HL-60/S4 (cell line): ENCODE measurements at regions not wholly inside any gene's neighbourhood (a gene's known extent, or its start where the extent isn't known, plus 50 kb on each side); places are given as distances from the start of the nearest gene placed in this dataset.

Experiments used
- in situ Hi-C: fragments of 300-500 bp; cut with MboI; formaldehyde crosslinking; loops from 2 replicates; pipeline ENCODE4 v1.14.3; 2022; ENCODE audit warnings: low sequenced_read_pairs

GRCh38 chr4:110878413-110878812 is 255.5 kb upstream of the PITX2 start:
- in situ Hi-C loops = no loop called here

- in situ Hi-C loops = no loop called here
Observed at GRCh38 chr4:110878956-110879355, 256.1 kb upstream of the PITX2 start.

- in situ Hi-C loops = no loop called here
Observed at GRCh38 chr4:110886270-110886669, 263.4 kb upstream of the PITX2 start.

- in situ Hi-C loops = no loop called here
Observed at GRCh38 chr4:110886856-110887255, 264.0 kb upstream of the PITX2 start.

- in situ Hi-C loops = no loop called here
Observed at GRCh38 chr4:110897784-110898183, 274.9 kb upstream of the PITX2 start.

GRCh38 chr4:110898290-110898689 is 275.4 kb upstream of the PITX2 start:
- in situ Hi-C loops = no loop called here

- in situ Hi-C loops = no loop called here
Observed at GRCh38 chr4:110900213-110900769, 277.4 kb upstream of the PITX2 start.

- in situ Hi-C loops = no loop called here
Observed at GRCh38 chr4:110902500-110902899, 279.6 kb upstream of the PITX2 start.

GRCh38 chr4:110904435-110905065 is 281.7 kb upstream of the PITX2 start:
- in situ Hi-C loops = no loop called here

GRCh38 chr4:110905367-110905766 is 282.5 kb upstream of the PITX2 start:
- in situ Hi-C loops = no loop called here

GRCh38 chr4:110907801-110908313 is 285.0 kb upstream of the PITX2 start:
- in situ Hi-C loops = no loop called here

- in situ Hi-C loops = no loop called here
Observed at GRCh38 chr4:110914791-110915190, 291.9 kb upstream of the PITX2 start.

GRCh38 chr4:110915301-110915700 is 292.4 kb upstream of the PITX2 start:
- in situ Hi-C loops = no loop called here

- in situ Hi-C loops = no loop called here
Observed at GRCh38 chr4:110916505-110916904, 293.6 kb upstream of the PITX2 start.

GRCh38 chr4:110917835-110918234 is 295.0 kb upstream of the PITX2 start:
- in situ Hi-C loops = no loop called here

- in situ Hi-C loops = no loop called here
Observed at GRCh38 chr4:110920990-110921389, 298.1 kb upstream of the PITX2 start.

GRCh38 chr4:110924761-110925160 is 301.9 kb upstream of the PITX2 start:
- in situ Hi-C loops = no loop called here

- in situ Hi-C loops = no loop called here
Observed at GRCh38 chr4:110926841-110927400, 304.0 kb upstream of the PITX2 start.

- in situ Hi-C loops = no loop called here
Observed at GRCh38 chr4:110933341-110933740, 310.5 kb upstream of the PITX2 start.

- in situ Hi-C loops = no loop called here
Observed at GRCh38 chr4:110944501-110944900, 321.6 kb upstream of the PITX2 start.

- in situ Hi-C loops = no loop called here
Observed at GRCh38 chr4:110945600-110945999, 322.7 kb upstream of the PITX2 start.

- in situ Hi-C loops = no loop called here
Observed at GRCh38 chr4:110949542-110949941, 326.7 kb upstream of the PITX2 start.
